ENCODE measurements at regions not wholly inside any gene's neighbourhood (a gene's known extent, or its start where the extent isn't known, plus 50 kb on each side); places are given as distances from the start of the nearest gene placed in this dataset.

DNA sequence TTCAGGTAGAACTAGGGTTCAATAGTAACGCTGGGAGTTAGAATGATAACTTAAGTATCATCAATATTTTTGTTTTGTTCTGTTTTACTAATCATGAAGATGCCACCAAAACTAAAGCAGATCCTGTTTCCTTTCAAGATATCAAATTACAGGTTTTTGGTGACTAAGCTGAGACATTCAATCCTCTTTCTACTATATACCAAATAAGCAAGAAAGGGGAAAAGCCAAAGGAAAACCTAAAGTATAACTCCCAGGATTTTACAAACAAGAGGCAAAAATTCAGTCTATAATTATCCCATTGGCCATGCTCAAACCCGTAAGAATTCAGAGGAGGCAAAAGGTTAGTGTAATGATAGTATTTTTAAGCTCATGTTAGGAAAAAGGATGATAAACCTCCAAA is 175.2 kb upstream of the CCDC150 start:
- TF ChIP-seq, protein P1, sequence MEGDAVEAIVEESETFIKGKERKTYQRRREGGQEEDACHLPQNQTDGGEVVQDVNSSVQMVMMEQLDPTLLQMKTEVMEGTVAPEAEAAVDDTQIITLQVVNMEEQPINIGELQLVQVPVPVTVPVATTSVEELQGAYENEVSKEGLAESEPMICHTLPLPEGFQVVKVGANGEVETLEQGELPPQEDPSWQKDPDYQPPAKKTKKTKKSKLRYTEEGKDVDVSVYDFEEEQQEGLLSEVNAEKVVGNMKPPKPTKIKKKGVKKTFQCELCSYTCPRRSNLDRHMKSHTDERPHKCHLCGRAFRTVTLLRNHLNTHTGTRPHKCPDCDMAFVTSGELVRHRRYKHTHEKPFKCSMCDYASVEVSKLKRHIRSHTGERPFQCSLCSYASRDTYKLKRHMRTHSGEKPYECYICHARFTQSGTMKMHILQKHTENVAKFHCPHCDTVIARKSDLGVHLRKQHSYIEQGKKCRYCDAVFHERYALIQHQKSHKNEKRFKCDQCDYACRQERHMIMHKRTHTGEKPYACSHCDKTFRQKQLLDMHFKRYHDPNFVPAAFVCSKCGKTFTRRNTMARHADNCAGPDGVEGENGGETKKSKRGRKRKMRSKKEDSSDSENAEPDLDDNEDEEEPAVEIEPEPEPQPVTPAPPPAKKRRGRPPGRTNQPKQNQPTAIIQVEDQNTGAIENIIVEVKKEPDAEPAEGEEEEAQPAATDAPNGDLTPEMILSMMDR (conservative IDR thresholded peaks at IDR 0.05 in 1 of 2, IDR thresholded peaks at IDR 0.05 in 1 of 2; ENCODE audit: low read depth in 1 of 2, low read length in 2 of 2): no peak
- TF ChIP-seq EZH2 (IDR thresholded peaks at IDR 0.05; ENCODE audit: low read length, missing control alignments): no peak
